OCI-LY7 (cell line): ENCODE measurements at regions not wholly inside any gene's neighbourhood (a gene's known extent, or its start where the extent isn't known, plus 50 kb on each side); places are given as distances from the start of the nearest gene placed in this dataset.

Experiments
- BruUV-seq: library from RNA; stranded (reverse); fragments of 400-500 nt; replicated peaks from 2 replicates; lab custom pipeline; 2021; lab: Mats Ljungman, UMichigan
- CTCF ChIA-PET: fragments of 300-600 bp; sonication (Branson Sonifier 250); formaldehyde crosslinking; loops from one replicate; lab custom pipeline; 2022; ENCODE audit warnings: antibody characterized with exemption; ENCODE audit not compliant: unreplicated experiment; lab: Charles Lee
- POLR2A ChIA-PET: fragments of 300-600 bp; sonication (Branson Sonifier 250); formaldehyde crosslinking; loops from one replicate; lab custom pipeline; 2022; ENCODE audit warnings: antibody characterized with exemption; lab: Charles Lee
- DNase-seq: peaks from one replicate; pipeline ENCODE4 v3.0.0-alpha.2; 2015; ENCODE audit warnings: low spot score
- H2AFZ ChIP-seq: fragments of 200-600 bp; sonication (generic), shearing (Covaris generic); 2 replicates; pipeline ENCODE4 v1.6.1; 2014; ENCODE audit warnings: mild to moderate bottlenecking, antibody characterized with exemption, low read length, moderate library complexity
- H3K27ac ChIP-seq: fragments of 200-600 bp; sonication (generic); 2 replicates; pipeline ENCODE4 v1.5.1; 2014; ENCODE audit warnings: mixed run types, low read depth, mild to moderate bottlenecking, moderate library complexity, low read length, inconsistent platforms; ENCODE audit not compliant: poor library complexity, severe bottlenecking
- H3K36me3 ChIP-seq: fragments of 200-600 bp; sonication (generic); 2 replicates; pipeline ENCODE4 v1.6.1; 2014; ENCODE audit warnings: mild to moderate bottlenecking, antibody characterized with exemption, low read length, moderate library complexity, mixed read lengths; ENCODE audit not compliant: insufficient read depth
- H3K4me1 ChIP-seq: fragments of 200-600 bp; sonication (generic); 2 replicates; pipeline ENCODE4 v1.5.1; 2014; ENCODE audit warnings: mild to moderate bottlenecking, low read length; ENCODE audit not compliant: insufficient read depth, poor library complexity, severe bottlenecking
- H3K4me2 ChIP-seq: fragments of 200-600 bp; sonication (generic); 2 replicates; pipeline ENCODE4 v1.6.1; 2014; ENCODE audit warnings: mild to moderate bottlenecking, low read length
- H3K4me3 ChIP-seq: fragments of 200-600 bp; sonication (generic); 2 replicates; pipeline ENCODE4 v1.5.1; 2014; ENCODE audit warnings: mild to moderate bottlenecking, low read depth, low read length; ENCODE audit not compliant: poor library complexity, severe bottlenecking
- H3K79me2 ChIP-seq: fragments of 200-600 bp; sonication (generic); 2 replicates; pipeline ENCODE4 v1.6.1; 2016; ENCODE audit warnings: low read depth, mild to moderate bottlenecking, low read length, moderate library complexity, mixed read lengths; ENCODE audit not compliant: insufficient read depth
- H3K9me2 ChIP-seq: fragments of 200-600 bp; sonication (generic); 2 replicates; pipeline ENCODE4 v1.6.1; 2016; ENCODE audit warnings: mild to moderate bottlenecking, low read length, mixed read lengths; ENCODE audit not compliant: insufficient read depth
- H3K9me3 ChIP-seq: fragments of 200-600 bp; sonication (generic); 2 replicates; pipeline ENCODE4 v1.6.1; 2014; ENCODE audit warnings: mild to moderate bottlenecking, mixed run types, low read length, mixed read lengths
- H4K20me1 ChIP-seq: fragments of 200-600 bp; sonication (generic); 2 replicates; pipeline ENCODE4 v1.6.1; 2014; ENCODE audit warnings: mild to moderate bottlenecking, antibody characterized with exemption, low read length, moderate library complexity, mixed read lengths; ENCODE audit not compliant: insufficient read depth
- EZH2phosphoT487 ChIP-seq: fragments of 200-600 bp; sonication (generic); IDR thresholded peaks from 2 replicates; pipeline ENCODE4 v1.6.1; 2018; ENCODE audit warnings: low read depth, borderline replicate concordance, mild to moderate bottlenecking, mixed run types, antibody characterized with exemption, low read length, moderate library complexity, mixed read lengths
- intact Hi-C: fragments of 100-400 bp; cut with micrococcal nuclease; formaldehyde crosslinking; loops from one replicate; pipeline ENCODE4 v1.10.0; 2022; ENCODE audit not compliant: unreplicated experiment
- TF ChIP-seq, protein P1 (sequence below): fragments of 200-600 bp; sonication (generic); conservative IDR thresholded peaks from 2 replicates; pipeline ENCODE4 v1.5.1; 2014; ENCODE audit warnings: mild to moderate bottlenecking, antibody characterized with exemption, low read length, moderate library complexity, mixed read lengths

DNA sequence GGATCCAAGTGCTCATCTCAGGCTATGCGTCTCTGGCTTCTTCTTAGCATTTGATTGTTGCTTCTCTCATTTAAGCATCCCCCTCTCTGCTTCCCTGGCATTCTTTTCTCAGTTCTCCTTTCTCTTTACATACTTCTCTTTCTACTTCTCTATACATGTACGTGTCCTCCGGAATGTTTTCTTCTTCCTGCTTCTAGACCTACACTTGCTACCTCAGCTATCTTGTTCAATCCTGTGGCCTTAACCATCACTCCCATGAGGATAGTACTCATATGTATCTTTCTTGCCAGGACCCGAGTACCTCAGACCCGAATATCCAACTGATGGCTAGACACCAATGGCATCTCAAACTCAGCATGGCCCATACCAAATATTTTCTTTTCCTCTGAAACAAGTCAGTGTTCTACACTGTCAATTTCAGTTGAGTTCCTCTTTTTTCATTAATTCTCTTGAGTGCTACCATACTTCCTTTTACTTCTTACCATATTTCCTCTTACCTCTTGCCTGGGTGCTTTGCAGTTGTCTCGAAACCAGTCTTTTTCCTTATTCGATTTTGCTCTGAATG lies 115.1 kb upstream of the SLC38A2 start:
- no peak overlapping the region for H2AFZ ChIP-seq
- POLR2A ChIA-PET, result no interaction called here

DNA sequence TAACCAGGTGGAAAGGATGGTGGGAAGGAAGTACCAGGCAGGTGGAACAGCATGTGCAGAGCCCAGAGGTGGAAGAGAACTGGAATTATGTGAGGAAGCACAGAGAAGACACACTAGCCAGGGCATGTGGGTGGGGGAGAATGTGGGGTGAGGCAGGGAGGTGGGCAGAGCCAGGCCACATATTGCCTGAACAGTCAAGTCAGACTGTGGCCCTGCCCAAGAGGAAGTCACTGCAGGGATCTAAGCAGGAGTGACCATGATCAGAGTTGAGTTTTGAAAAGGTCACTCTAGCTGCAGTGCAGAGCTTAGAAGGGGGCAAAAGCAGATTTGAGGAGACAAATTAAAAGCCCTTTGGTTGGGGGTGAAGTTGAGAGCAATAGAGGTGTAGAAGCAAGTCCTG lies 114.0 kb upstream of the SLC38A2 start:
- Histone ChIP-seq H3K79me2 (no peaks in the 10 kb centered on the region), H3K4me3 (no peak overlapping the region), H4K20me1 (no peaks in the 10 kb centered on the region), H3K36me3 (no peaks in the 10 kb centered on the region), H2AFZ (no peak overlapping the region), H3K4me1 (no peaks in the 10 kb centered on the region), H3K9me3 (no peaks in the 10 kb centered on the region), H3K27ac (no peak overlapping the region), H3K9me2 (no peaks in the 10 kb centered on the region), H3K4me2 (no peak overlapping the region)
- ChIA-PET CTCF (no interaction called here), POLR2A (no interaction called here)
- intact Hi-C loops, result no loop called here
- DNase-seq, result no peak
- BruUV-seq, result no TSS peak
- TF ChIP-seq, protein P1, sequence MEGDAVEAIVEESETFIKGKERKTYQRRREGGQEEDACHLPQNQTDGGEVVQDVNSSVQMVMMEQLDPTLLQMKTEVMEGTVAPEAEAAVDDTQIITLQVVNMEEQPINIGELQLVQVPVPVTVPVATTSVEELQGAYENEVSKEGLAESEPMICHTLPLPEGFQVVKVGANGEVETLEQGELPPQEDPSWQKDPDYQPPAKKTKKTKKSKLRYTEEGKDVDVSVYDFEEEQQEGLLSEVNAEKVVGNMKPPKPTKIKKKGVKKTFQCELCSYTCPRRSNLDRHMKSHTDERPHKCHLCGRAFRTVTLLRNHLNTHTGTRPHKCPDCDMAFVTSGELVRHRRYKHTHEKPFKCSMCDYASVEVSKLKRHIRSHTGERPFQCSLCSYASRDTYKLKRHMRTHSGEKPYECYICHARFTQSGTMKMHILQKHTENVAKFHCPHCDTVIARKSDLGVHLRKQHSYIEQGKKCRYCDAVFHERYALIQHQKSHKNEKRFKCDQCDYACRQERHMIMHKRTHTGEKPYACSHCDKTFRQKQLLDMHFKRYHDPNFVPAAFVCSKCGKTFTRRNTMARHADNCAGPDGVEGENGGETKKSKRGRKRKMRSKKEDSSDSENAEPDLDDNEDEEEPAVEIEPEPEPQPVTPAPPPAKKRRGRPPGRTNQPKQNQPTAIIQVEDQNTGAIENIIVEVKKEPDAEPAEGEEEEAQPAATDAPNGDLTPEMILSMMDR, result no peak
- TF ChIP-seq EZH2phosphoT487, result no peak

More for the DNA sequence above, 115.1 kb upstream of the SLC38A2 start:
- no peak for TF ChIP-seq EZH2phosphoT487
- TF ChIP-seq, protein P1, result no peak
- H3K9me2 ChIP-seq, result no peaks in the 10 kb centered on the region
- no peaks in the 10 kb centered on the region for H3K36me3 ChIP-seq
- intact Hi-C loops, result no loop called here
- no peaks in the 10 kb centered on the region for H3K9me3 ChIP-seq
- H3K4me2 ChIP-seq, result no peak overlapping the region
- CTCF ChIA-PET, result no interaction called here
- H3K79me2 ChIP-seq, result no peaks in the 10 kb centered on the region
- peak; percentile 6 for DNase-seq
- no peak overlapping the region for H3K4me3 ChIP-seq
- no peaks in the 10 kb centered on the region for H4K20me1 ChIP-seq
- BruUV-seq, result no TSS peak
- no peaks in the 10 kb centered on the region for H3K4me1 ChIP-seq
- H3K27ac ChIP-seq, result no peak overlapping the region

DNA sequence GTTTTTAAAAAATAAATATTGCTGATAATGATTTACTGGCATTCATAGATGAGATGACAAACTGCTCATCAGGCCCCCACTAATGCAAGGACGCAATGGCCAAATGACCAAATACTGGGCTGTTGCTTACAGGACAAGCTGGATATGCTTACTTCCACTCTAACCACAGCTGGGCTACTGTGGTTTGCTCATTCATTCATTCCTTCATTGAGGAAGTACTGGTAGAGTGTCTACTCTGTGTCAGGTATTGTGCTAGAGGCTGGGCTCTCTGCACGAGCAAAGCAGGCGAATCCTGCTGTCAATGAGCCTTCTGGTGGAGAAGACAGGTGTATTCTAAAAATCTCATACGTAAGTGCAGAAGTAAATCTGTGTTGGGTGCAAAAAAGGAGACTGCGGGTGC lies 113.3 kb upstream of the SLC38A2 start:
- no peak for DNase-seq
- intact Hi-C loops, result no loop called here
- Histone ChIP-seq H3K27ac (no peak overlapping the region), H4K20me1 (no peaks in the 10 kb centered on the region), H3K79me2 (no peaks in the 10 kb centered on the region), H2AFZ (no peak overlapping the region), H3K4me3 (no peak overlapping the region), H3K9me3 (no peaks in the 10 kb centered on the region), H3K4me1 (no peaks in the 10 kb centered on the region), H3K4me2 (no peak overlapping the region), H3K9me2 (no peaks in the 10 kb centered on the region), H3K36me3 (no peaks in the 10 kb centered on the region)
- BruUV-seq, result no TSS peak
- ChIA-PET POLR2A (no interaction called here), CTCF (no interaction called here)
- TF ChIP-seq, protein P1, result no peak
- no peak for TF ChIP-seq EZH2phosphoT487
